PC-9 (cell line): ENCODE measurements at regions not wholly inside any gene's neighbourhood (a gene's known extent, or its start where the extent isn't known, plus 50 kb on each side); places are given as distances from the start of the nearest gene placed in this dataset.

Experiments used
- BruUV-seq: library from RNA; stranded (reverse); fragments of 400-500 nt; replicated peaks from 2 replicates; lab custom pipeline; 2021; lab: Mats Ljungman, UMichigan
- CTCF ChIA-PET: fragments of 300-600 bp; sonication (Branson Sonifier 250); formaldehyde crosslinking; loops from one replicate; lab custom pipeline; 2022; ENCODE audit warnings: antibody characterized with exemption; lab: Charles Lee
- POLR2A ChIA-PET: fragments of 300-600 bp; sonication (Branson Sonifier 250); formaldehyde crosslinking; loops from one replicate; lab custom pipeline; 2022; ENCODE audit warnings: antibody characterized with exemption; ENCODE audit not compliant: unreplicated experiment; lab: Charles Lee
- DNase-seq, 2 experiments: peaks; one replicate each; pipeline versions ENCODE4 v3.0.0 to v3.0.0-alpha.2; 2015 to 2022; ENCODE audit warnings: mixed read lengths in 1 of 2
- H2AFZ ChIP-seq: fragments of 200-600 bp; sonication (generic); 2 replicates; pipeline ENCODE4 v1.8.1; 2017; ENCODE audit warnings: antibody characterized with exemption
- H3F3A ChIP-seq: fragments of 200-600 bp; sonication (generic); 2 replicates; pipeline ENCODE4 v1.8.1; 2017; ENCODE audit warnings: antibody characterized with exemption, mild to moderate bottlenecking, low read depth; ENCODE audit not compliant: insufficient read depth
- H3K27ac ChIP-seq: fragments of 200-600 bp; sonication (generic); 2 replicates; pipeline ENCODE4 v1.6.1; 2016; ENCODE audit warnings: mixed run types
- H3K27me3 ChIP-seq: fragments of 200-600 bp; sonication (generic); 2 replicates; pipeline ENCODE4 v1.6.1; 2016; ENCODE audit warnings: low read depth, mixed run types; ENCODE audit not compliant: insufficient read depth
- H3K36me3 ChIP-seq: fragments of 200-600 bp; sonication (generic); 2 replicates; pipeline ENCODE4 v1.6.1; 2016; ENCODE audit warnings: low read depth, mixed run types
- H3K4me1 ChIP-seq: fragments of 200-600 bp; sonication (generic); replicated peaks from 2 replicates; pipeline ENCODE4 v1.6.1; 2016; ENCODE audit warnings: mixed run types; ENCODE audit not compliant: insufficient read depth
- H3K4me2 ChIP-seq: fragments of 200-600 bp; sonication (generic); 2 replicates; pipeline ENCODE4 v1.6.1; 2017; ENCODE audit warnings: mixed run types
- H3K4me3 ChIP-seq: fragments of 200-600 bp; sonication (generic); 2 replicates; pipeline ENCODE4 v1.6.1; 2016; ENCODE audit warnings: mixed run types
- H3K79me2 ChIP-seq: fragments of 200-600 bp; sonication (generic); 2 replicates; pipeline ENCODE4 v1.6.1; 2017; ENCODE audit warnings: low read depth, mixed run types
- H3K9me2 ChIP-seq: fragments of 200-600 bp; sonication (generic); 2 replicates; pipeline ENCODE4 v1.8.1; 2017; ENCODE audit warnings: mild to moderate bottlenecking; ENCODE audit not compliant: insufficient read depth
- H3K9me3 ChIP-seq: fragments of 200-600 bp; sonication (generic); 2 replicates; pipeline ENCODE4 v1.8.1; 2016; ENCODE audit warnings: low read depth; ENCODE audit not compliant: insufficient read depth
- H4K20me1 ChIP-seq: fragments of 200-600 bp; sonication (generic); 2 replicates; pipeline ENCODE4 v1.8.1; 2017; ENCODE audit not compliant: insufficient read depth
- CTCF ChIP-seq: fragments of 200-600 bp; sonication (generic); conservative IDR thresholded peaks from 2 replicates; pipeline ENCODE4 v1.6.1; 2017; ENCODE audit warnings: mixed run types, antibody characterized with exemption, mild to moderate bottlenecking, moderate library complexity
- EZH2 ChIP-seq: fragments of 200-600 bp; sonication (generic); IDR thresholded peaks from 2 replicates; pipeline ENCODE4 v1.8.0; 2017; ENCODE audit warnings: antibody characterized with exemption, low read depth
- intact Hi-C: fragments of 100-400 bp; cut with micrococcal nuclease; formaldehyde crosslinking; loops from one replicate; pipeline ENCODE4 v1.10.0; 2022; ENCODE audit not compliant: unreplicated experiment

DNA sequence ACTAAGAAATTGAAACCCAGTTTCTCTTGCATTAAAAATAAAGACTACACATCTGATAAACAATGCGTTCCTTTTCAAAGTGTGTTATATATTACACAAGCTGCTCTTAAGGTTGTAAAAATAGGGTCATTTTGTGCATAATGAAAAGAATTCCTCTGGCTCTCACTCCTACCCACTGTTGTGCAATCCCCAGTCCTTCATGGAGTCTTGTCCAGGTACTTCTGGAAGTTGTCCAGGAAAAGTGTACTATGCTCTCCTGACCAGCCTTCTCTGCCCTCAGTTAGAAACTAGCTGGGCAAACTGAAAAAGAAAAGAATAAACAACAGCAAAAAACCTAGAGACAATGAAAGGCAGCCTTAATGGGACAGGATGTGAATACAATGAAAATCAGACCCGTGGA is 345.5 kb upstream of the PAPPA start:
- ChIA-PET POLR2A (no interaction called here), CTCF (no interaction called here)
- H3K9me2 ChIP-seq, result no peaks in the 10 kb centered on the region
- no peaks in the 10 kb centered on the region for H3K9me3 ChIP-seq
- intact Hi-C loops, result no loop called here
- no peaks in the 10 kb centered on the region for H4K20me1 ChIP-seq
- no TSS peak for BruUV-seq
- no peaks in the 10 kb centered on the region for H3K79me2 ChIP-seq
- H3K27me3 ChIP-seq, result no peaks in the 10 kb centered on the region
- H3K27ac ChIP-seq, result no peak overlapping the region
- H2AFZ ChIP-seq, result no peak overlapping the region
- no peak overlapping the region for H3K4me3 ChIP-seq
- no peaks in the 10 kb centered on the region for H3F3A ChIP-seq
- no peaks in the 10 kb centered on the region for H3K36me3 ChIP-seq
- H3K4me1 ChIP-seq, result no peaks in the 10 kb centered on the region; the same call in 1 of the 2 replicates
- TF ChIP-seq EZH2, result no peak
- no peak for TF ChIP-seq CTCF
- H3K4me2 ChIP-seq, result no peak overlapping the region
- peak in 1 of 2 experiments; percentile 7 for DNase-seq

- DNase-seq, result no peak
- intact Hi-C loops, result no loop called here
- H3K27ac ChIP-seq, result no peak overlapping the region
- H3K9me2 ChIP-seq, result no peaks in the 10 kb centered on the region
- H3F3A ChIP-seq, result no peaks in the 10 kb centered on the region
- no peaks in the 10 kb centered on the region for H4K20me1 ChIP-seq
- H3K27me3 ChIP-seq, result no peaks in the 10 kb centered on the region
- ChIA-PET CTCF (no interaction called here), POLR2A (no interaction called here)
- H3K4me3 ChIP-seq, result no peak overlapping the region
- BruUV-seq, result no TSS peak
- no peak overlapping the region for H2AFZ ChIP-seq
- no peak overlapping the region for H3K4me2 ChIP-seq
- H3K79me2 ChIP-seq, result no peaks in the 10 kb centered on the region
- no peaks in the 10 kb centered on the region for H3K36me3 ChIP-seq
- TF ChIP-seq EZH2 (no peak), CTCF (no peak)
- no peaks in the 10 kb centered on the region; the same call in 1 of the 2 replicates for H3K4me1 ChIP-seq
- no peaks in the 10 kb centered on the region for H3K9me3 ChIP-seq
Measured at GRCh38 chr9:115808695-115809094, 344.9 kb upstream of the PAPPA start.

DNA sequence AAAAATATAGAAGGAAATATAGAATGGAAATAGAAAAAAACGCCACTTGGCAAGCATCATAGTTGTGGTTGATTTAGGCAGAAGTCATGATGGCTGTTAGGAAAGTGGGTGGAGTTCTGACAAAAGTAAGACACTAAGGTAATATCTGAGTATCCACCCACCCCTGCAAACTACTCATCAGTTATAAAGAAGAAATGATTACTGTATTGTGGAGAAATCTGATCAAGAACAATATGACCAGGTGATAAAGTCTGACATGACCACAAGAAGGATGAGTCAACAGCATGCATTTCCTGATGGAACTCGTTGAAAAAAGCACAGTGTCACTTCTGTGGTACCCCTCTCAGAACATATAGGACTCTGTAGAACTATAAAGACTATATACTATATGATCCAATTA is 343.4 kb upstream of the PAPPA start:
- H3K9me3 ChIP-seq, result no peaks in the 10 kb centered on the region

More for the DNA sequence above, 343.4 kb upstream of the PAPPA start:
- H3K36me3 ChIP-seq, result no peaks in the 10 kb centered on the region
- H3K4me2 ChIP-seq, result no peak overlapping the region
- no peak for DNase-seq
- intact Hi-C loops, result no loop called here
- no peaks in the 10 kb centered on the region for H3K27me3 ChIP-seq
- no peaks in the 10 kb centered on the region for H4K20me1 ChIP-seq
- no peak overlapping the region for H3K27ac ChIP-seq
- no peak overlapping the region for H3K4me3 ChIP-seq
- no peaks in the 10 kb centered on the region for H3F3A ChIP-seq
- no peak overlapping the region for H2AFZ ChIP-seq
- ChIA-PET CTCF (no interaction called here), POLR2A (no interaction called here)
- H3K9me2 ChIP-seq, result no peaks in the 10 kb centered on the region
- H3K79me2 ChIP-seq, result no peaks in the 10 kb centered on the region
- no peaks in the 10 kb centered on the region; the same call in 1 of the 2 replicates for H3K4me1 ChIP-seq
- BruUV-seq, result no TSS peak
- no peak for TF ChIP-seq EZH2
- no peak for TF ChIP-seq CTCF
